GM19025 (cell line): ENCODE measurements at regions not wholly inside any gene's neighbourhood (a gene's known extent, or its start where the extent isn't known, plus 50 kb on each side); places are given as distances from the start of the nearest gene placed in this dataset.

Experiments
- ATAC-seq: cut with Tn5 transposase; IDR thresholded peaks from one replicate; pipeline ENCODE4 v1.9.1; 2021; ENCODE audit warnings: mild to moderate bottlenecking, low read depth, moderate library complexity; ENCODE audit not compliant: unreplicated experiment

DNA sequence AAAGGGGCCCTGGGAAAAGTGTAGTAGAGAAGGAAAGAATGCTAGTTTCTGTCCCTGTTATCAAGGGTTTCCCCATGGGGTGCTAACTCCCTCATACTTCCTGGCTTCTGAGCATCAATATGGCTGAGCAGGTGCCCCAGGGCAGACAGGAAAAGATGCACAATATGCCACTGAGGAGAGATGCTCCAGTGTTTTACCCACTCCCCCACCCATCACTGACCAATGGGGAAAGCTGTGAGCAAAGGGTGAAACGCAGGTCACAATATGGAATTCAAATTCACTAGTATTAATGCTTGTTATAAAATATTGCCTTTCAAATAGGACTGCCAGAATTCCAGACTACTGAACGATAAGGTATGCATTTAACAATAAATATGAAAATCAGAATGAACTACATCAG, 187.5 kb upstream of the CTNNB1 start:
- no peak for ATAC-seq

DNA sequence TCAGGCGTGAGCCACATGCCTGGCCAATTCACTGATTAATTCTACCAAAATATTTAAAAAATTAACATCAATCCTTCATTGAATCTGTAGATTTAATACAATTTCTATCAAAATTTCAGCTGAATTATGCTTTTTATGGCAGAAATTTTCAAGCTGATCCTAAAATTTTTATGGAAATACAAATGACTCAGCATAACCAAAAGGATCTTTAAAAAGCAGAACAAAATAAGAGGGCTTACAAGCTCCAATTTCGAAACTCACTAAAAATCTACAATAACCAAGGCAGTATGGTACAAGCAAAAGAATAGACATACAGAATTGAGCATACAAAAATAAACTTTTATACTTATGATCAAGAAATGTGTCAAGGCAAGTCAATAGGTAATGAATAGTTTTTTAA, 180.4 kb upstream of the CTNNB1 start:
- no peak for ATAC-seq

DNA sequence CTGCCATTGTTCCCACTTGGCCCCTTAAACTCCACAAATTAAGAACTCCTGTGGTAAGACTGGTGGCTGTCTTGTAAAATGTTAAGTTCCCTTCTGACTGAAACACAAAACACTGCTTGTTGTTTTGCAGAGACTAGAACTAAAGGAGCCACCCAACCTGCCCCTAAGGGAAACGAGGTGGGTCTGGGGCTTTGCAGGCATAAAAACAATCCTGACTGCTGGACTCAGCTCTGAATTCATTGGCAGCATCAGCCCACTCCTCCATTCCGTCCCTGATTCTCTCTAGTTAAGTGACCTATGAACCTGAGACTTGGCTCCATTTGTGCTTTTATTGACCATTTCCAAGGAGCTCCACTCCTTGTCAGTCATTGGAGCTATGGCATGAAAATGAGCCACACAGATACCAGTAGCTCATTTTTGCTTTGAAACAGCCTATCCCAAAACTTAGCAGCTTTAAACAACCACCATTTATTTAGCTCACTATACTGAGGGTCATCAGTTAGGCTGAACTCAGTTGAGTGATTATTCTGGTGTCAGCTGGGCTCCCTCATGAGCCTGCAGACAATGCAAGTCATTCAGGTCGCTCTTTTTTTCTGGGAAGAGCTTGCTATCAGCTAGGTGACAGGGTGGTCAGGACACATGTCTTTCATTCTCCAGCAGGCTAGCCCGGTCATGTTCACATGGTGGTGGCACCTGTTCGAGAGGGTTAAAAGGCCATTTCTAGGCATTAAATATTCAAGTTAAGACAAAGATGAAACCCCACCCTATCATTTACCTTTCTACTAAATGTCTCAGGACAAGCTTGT, 175.1 kb upstream of the CTNNB1 start:
- no peak for ATAC-seq

DNA sequence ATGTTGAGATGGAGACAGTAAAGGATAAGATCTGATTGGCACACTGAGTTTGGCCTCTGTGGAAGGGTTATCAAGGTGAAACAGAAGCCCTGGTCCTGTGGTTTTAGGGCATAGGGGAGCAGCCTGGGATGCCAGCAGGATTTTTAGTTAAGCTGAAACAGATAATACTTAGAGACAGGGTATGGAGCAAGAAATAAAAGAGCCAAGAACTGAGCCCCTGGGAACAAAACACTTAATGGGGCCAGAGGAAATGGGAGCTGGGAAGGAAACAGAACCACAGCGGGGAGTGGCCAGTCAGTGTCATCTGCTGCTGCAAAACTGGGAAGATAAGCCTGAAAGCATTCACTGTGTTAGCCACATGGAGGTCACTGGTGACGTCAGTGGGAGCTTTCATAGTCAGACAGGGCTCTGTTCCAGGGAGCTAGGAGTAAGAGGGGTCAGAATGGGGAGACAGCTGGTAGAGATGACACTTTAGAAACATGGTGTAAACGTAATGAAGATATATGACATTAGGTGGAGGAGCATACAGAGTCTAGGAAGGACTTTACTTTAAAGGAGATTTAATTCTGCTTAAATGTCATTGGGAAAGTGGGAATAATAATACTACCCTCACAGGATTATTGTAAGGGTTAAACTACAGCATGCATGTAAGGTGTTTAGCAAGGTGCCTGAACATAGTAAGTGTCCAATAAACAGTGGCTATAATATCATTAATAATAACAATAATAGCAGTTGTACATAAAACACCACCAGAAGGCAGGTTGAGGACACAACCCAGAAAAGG, 172.7 kb upstream of the CTNNB1 start:
- ATAC-seq: no peak

DNA sequence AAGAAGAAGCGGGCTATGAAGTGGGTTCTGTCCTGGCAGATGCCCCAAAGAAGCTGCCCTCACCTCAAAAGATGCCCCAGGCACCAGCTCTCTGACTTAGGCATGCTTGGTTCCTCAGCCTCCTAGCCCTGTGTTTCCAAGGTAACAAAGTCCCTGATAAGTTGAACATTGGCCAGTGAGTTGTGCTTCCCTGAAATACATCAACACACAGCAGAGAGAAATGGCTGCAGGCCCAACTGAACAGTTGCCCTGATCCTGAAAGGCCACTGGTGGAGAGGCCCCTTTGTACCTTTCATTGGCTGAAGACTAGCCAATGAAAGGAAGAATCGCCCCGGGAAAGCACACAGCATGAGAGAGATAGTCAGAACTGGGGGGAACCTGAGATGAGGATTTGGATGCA, 169.9 kb upstream of the CTNNB1 start:
- ATAC-seq: no peak

DNA sequence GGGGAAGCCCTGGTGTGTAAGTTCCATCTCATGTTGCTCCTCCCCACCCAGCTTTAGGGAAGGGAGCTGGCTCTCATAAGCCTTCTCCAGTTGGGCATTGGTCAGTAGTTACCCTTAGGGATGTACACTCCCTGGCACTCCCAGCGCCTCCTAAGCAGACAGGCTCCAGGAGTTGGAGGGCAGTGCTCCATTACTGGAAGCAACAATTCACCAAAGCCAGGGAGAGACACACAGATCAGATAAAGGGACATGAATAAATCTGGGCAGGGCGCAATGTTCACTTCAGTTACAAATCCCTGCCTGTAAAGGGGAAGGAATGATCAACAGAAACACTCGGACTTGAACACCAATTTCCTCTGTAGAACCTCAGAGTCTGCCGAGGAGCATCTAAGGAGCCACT, 169.1 kb upstream of the CTNNB1 start:
- no peak for ATAC-seq

DNA sequence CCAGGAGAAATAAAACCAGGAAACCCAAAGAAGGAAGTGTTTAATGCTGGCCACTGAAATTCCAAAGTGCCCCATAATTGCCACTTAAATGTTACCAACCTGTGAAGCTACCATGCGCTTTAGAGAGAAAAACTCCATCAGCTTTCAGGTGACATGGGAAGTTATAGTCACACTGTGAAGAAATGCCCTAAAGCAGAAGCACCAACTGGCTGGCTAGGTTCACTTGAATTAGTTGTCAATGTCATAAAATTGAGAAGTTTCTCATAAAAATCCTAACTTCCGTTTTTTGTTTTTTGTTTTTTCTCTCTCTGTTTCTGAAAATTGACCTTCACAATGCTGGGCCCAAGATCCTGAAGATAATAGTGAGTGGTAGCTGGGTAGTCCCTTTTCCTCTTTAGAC, 167.9 kb upstream of the CTNNB1 start:
- ATAC-seq: no peak

DNA sequence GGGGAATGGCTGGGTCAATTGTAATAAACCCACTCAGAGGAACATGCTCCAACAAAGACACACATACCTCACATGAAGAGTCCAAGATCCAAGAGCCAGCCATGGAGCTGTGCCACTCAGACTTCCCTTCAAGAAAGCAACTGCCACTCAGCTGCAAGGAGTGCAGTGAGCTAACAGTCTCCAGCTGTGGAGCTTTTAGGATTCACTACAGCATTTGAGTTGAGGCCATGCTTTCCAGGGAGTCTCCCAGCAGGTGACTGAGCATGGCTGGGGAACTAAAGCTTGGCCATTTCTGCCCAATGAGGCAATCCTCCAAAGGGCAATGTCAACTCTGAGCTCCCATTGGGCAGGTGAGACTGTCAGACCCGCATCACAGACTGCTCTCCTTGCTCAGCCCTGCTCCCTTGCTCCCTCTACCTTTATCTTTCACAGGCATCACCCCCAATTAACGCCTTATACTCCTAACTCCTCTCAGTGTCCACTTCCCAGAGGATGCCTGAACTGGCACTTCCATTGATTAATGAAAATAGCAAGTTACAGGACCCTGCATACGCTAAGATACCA, 165.3 kb upstream of the CTNNB1 start:
- no peak for ATAC-seq

DNA sequence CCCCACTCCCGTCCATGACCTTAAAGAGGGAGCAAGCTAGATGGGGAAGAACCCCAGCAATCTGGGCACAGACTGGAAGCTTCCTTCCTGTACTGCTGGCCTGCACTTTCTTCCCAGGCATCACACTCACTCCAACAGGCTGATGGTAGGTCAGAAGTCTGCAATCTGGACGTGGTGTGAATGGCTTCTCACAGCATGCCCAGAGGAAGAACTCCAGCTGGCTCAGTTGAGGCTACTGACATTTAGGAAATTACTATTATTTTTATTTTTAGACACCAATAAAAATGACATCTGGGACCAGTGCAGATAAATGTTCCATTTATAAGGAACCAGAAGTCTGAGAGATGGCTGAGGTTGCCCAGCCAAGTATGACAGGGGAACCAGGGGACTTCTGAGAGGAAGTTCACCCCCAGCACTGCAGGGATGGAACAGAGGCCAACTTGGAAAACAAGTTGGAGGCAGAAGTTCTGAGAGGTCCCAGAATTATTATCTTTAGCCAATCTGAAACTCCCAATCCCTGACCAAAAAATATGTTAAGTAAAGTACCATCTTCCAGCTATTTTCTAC, 163.8 kb upstream of the CTNNB1 start:
- ATAC-seq: no peak

DNA sequence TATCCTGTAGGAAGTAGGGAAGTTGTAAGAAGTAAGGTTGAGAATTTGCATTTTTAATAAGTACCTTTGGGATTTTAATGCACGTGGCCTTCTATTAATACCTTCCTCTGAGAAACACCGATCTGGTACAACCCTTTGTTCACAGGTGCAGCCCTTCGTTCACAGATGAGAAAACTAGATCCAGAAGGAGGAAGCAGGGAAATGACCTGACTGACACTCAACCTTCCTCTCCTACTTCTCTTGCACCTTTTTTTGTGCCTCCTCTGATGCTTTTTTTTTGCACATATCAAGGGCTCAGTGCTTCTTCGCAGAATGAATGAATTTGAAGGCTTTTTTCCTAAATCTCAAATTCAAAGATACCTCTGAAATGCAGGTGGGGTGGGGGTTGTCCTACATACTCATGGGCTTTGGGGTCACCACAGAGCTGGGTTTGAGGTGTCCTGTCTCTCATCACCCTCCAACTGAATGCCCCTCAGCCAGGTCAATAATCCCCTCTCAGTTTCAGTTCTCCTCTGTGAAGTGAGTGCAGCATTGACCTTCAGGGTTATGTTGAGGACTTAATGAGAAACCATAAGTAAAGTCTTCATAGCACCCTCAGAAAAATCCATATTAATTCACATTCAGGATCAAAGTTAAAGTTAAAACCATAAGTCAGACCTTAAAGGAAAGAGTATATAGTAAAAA, 161.5 kb upstream of the CTNNB1 start:
- ATAC-seq: no peak

DNA sequence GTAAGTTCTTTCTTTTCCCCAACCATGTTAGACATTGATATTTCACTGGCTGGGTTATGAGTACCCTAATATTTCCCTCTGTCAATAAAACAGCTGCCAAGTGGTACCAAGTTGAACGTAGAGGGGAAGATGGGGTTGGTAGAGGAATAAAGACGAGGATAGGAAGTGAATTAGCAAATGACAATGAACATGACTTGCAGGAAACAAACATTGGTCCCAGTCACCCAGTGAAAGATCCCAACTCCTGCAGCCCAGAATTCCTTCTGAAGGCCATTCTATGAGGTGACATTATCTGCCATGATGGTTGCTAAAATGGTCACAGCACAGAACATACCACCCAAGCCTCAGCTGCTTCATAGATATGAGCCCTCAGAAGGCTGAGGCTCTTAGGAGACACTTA, 159.0 kb upstream of the CTNNB1 start:
- no peak for ATAC-seq

DNA sequence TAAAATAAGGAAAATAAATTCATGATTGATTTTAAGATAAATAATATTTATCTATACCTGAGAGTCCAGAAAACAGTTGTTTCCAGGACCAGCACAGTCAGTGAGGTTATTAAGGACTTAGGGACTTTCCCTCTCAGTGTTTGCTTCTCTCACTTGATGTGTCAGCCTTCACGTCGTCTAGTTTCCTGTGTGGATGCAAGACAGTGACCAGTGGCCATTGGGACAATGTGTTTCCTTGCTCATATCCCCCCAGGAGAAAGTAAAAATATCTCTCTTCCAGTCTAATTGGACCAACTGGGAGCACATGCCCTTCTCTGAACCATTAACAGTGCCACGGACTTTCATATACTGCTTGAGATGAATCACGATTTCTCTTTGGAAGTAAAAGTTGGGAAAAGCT, 157.8 kb upstream of the CTNNB1 start:
- ATAC-seq: no peak

DNA sequence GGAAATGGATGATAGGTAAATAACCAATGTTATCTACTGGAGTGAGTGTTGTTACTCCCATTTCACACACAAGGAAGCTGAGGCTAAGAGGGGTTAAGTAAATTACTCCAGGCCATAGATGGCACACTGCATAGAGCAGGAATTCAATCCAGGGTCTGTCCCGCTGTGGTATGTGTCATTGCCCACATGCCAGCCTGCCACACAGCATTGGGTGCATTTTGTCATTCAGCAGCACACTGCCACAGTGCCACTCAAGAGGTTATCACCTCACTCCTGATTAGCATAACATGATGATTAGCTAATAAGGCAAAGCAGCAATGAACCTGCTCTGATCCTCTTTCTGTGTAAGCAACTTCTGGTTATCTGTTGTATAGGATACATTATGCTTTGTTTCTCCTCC, 157.4 kb upstream of the CTNNB1 start:
- ATAC-seq: no peak

DNA sequence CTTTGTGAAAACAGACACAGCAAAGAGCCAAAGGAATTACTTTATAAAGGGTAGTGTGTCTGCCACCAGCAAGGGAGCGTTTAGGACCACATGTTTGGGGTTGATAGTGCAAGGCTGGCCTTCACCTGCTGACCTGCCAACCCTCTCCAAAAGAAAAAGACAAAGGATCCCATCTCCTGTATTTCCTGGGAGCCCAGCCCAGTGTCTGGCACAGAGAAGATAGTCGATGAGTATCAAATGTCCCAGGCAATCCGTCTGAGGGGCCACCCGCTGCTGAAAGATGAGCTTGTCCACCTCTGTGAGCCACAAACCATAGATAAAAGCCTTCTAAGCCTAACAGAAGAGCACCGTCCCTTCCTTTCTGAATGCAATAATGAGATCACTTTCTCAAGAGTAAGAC, 154.8 kb upstream of the CTNNB1 start:
- no peak for ATAC-seq

DNA sequence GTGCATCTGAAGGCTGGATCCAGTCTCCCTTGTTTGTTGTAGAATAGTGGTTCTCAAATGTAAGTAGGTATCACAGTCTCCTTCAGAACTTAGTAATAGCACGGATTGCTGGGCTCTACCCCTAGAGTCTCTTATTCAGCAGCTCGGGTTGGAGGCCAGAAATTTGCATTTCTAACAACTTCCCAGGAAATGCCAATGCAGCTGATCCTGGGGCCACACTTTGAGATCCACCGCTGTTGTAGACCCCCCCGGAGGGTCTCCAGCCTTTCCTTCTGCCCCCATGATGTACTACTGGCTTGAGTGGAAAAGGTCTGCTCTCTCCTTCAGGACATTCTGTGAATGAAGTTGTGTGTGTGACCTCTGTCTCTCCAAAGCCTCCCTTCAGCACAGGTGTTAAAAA, 153.8 kb upstream of the CTNNB1 start:
- no peak for ATAC-seq

DNA sequence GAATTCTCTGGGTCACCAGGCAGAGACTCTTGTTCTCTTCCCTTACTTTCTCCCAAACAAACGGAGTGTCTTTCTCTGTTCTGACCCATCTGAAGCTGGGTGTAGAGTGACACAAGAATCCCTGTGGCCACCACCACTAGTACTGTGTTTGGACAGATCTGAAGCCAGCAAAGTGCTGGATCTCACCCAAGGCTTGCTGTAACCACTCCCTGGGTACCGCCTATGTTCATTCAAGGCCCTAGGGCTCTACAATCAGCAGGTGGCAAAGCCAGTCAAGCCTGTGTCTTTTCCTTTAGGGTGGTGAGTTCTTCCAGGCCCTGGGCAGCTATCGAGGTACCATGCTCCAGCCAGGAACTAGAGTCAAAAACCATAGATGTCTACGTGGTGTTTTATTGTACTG, 149.2 kb upstream of the CTNNB1 start:
- no peak for ATAC-seq

DNA sequence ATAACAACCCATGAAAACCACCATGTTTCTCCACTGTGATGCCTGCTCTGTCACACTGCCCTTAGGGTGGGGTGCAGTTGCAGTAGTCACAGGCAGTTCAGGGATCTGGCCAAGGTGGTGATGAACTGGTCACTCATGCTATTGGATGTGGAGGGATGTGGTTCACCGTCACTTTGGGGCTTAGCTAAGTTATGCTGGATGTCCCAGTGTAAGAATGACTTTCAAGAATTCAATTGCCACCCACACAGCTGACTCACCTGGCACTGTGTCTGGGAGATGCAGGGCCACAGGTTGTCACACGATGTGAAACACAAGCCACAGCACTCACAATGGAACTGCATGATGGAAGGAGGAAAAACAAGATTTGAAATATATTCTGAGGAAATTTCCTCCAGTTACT, 146.1 kb upstream of the CTNNB1 start:
- ATAC-seq: no peak

DNA sequence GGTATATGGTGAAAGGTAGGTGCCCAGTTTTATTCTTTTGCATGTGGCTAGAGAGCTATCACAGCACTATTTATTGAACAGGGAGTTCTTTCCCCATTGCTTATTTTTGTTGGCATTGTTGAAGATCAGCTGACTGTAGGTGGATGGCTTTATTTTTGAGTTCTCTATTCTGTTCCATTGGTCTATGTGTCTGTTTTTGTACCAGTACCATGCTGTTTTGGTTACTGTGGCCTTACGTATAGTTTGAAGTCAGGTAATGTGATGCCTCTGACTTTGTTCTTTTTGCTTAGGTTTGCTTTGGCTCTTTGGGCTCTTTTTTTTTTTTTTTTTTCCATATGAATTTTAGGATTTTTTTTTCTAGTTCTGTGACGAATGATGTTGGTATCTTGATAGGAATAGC, 139.2 kb upstream of the CTNNB1 start:
- ATAC-seq: no peak

DNA sequence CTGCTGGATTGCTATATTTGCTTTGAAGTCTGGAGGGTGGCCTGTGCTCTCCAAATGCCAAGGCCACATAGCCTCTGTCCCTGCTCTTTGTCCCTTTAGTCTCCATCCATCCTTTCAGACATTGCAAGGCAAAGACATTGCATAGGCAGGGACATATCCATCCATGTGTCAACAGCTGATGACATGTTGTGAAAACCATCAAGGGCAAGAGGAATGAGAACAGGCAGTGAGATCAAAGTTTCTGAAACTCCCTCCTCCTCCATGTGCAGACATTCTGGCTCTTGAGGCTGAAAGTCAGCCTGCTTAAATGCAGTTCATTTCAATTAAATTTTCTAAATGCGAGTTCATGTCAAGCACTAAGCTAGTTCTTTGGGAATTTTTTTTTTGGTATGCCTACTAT, 135.2 kb upstream of the CTNNB1 start:
- ATAC-seq: no peak

DNA sequence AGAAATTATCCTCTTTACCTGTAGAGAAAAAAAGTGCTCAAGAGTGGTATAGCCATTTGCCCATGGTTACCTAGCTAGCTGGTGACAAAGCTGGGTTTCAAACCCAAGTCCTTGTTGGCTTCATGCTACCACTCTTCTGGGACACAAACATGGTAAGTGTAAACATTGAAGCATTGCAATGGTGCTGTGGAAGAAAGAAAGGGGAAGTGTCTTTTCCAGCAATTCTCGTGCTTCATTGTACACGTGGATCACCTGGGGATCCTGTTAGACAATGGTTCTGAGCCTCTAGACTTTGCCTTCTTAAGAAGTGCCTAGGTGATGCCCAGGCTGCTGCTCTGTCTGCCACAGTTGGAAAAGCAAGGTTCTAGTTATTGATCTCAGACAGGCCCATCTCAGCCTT, 134.8 kb upstream of the CTNNB1 start:
- ATAC-seq: no peak

DNA sequence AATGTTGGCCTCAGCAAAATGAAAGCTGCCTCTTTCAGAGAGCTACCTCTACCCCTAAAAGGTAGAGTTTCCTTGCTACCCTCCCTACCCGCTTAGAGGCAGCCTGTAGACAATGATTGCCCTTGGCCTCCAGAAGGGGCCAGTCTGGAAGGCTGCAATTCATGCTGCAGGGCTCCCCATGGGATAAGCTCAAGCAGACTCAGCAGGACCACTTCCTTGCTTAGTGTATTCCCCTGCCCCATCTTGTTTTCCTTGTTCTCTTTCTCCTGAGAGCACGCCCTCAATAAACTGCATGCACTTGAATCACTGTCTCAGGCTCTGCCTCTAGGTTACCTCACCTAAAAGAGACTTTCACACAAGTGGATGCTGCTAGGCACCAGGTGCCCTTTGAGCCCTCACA, 134.0 kb upstream of the CTNNB1 start:
- ATAC-seq: no peak
